Upper lobe of left lung (tissue), 6 donors: ENCODE measurements at regions not wholly inside any gene's neighbourhood (a gene's known extent, or its start where the extent isn't known, plus 50 kb on each side); places are given as distances from the start of the nearest gene placed in this dataset.

Experiments
- ATAC-seq, 2 donors: fragments of 200-7000 bp; cut with Tn5 transposase; one replicate each; pipeline ENCODE4 v1.9.1; 2022; ENCODE audit warnings: mild to moderate bottlenecking in 2 of 2, moderate library complexity in 2 of 2; ENCODE audit not compliant: low FRiP score in 2 of 2
- DNase-seq, 2 donors: peaks; one replicate each; pipeline ENCODE4 v3.0.0-alpha.2; 2019 to 2020
- H3K27ac ChIP-seq, 4 donors: fragments of 200-600 bp; sonication (generic); one replicate each; pipeline ENCODE4 v1.5.1; 2016 to 2019
- H3K27me3 ChIP-seq, 4 donors: fragments of 200-600 bp; sonication (generic); one replicate each; pipeline ENCODE4 v1.5.1; 2017 to 2019
- H3K36me3 ChIP-seq, 4 donors: fragments of 200-600 bp; sonication (generic); one replicate each; pipeline ENCODE4 v1.5.1; 2016 to 2019
- H3K4me1 ChIP-seq, 4 donors: fragments of 200-600 bp; sonication (generic); one replicate each; pipeline ENCODE4 v1.5.1; 2018 to 2019
- H3K4me3 ChIP-seq, 4 donors: fragments of 200-600 bp; sonication (generic); one replicate each; pipeline ENCODE4 v1.5.1; 2017 to 2019; ENCODE audit warnings: mild to moderate bottlenecking in 2 of 4, moderate library complexity in 1 of 4
- H3K9me3 ChIP-seq, 4 donors: fragments of 200-600 bp; sonication (generic); one replicate each; pipeline ENCODE4 v1.5.1; 2018 to 2019
- EP300 ChIP-seq, 4 donors: sonication (generic); formaldehyde crosslinking; IDR thresholded peaks; one replicate each; pipeline ENCODE4 v1.5.1; 2017; ENCODE audit warnings: antibody characterized with exemption in 4 of 4, control low read depth in 2 of 4
- POLR2A ChIP-seq, 4 donors: fragments of 450-650 bp; IDR thresholded peaks; one replicate each; pipeline ENCODE4 v1.5.1; 2016 to 2017; ENCODE audit warnings: antibody characterized with exemption in 4 of 4, mild to moderate bottlenecking in 2 of 4
- POLR2AphosphoS5 ChIP-seq, 2 donors: sonication (generic); formaldehyde crosslinking; IDR thresholded peaks; one replicate each; pipeline ENCODE4 v1.5.1; 2017; ENCODE audit warnings: antibody characterized with exemption in 2 of 2
- WGBS, 2 donors: methylation state at CpG; one replicate each; pipeline ENCODE4 v1.1.5; 2017 to 2018; 5-methylcytosine and 5-hydroxymethylcytosine counted together
- TF ChIP-seq, protein P1 (sequence below), 6 experiments: fragments of 450-650 bp in 4 of 6; fragments of 200-600 bp in 2 of 6; sonication (generic) in 2 of 6; IDR thresholded peaks; one replicate each; pipeline ENCODE4 v1.5.1; 2016 to 2019; ENCODE audit warnings: antibody characterized with exemption in 6 of 6
- donor health status: DM: no; HTN: no; CAD: no; lungs with moderate emphysema.
- donor health status: DM: no; HTN: yes; CAD: no; lungs with severe emphysema.

GRCh38 chrX:143095321-143095720 is 69.6 kb downstream of the SPANXN4 start:
- Histone ChIP-seq H3K9me3 (no peaks in the 10 kb centered on the region), H3K27ac (no peak overlapping the region), H3K36me3 (no peaks in the 10 kb centered on the region), H3K4me3 (no peak overlapping the region), H3K27me3 (no peaks in the 10 kb centered on the region), H3K4me1 (no peaks in the 10 kb centered on the region)
- 61 to 72% methylated on average over 5 of the region's 5 CpGs for WGBS, 2 donors
- ATAC-seq (no peak), DNase-seq (no peak)
- TF ChIP-seq EP300 (IDR thresholded peaks at IDR 0.05): no peak
- no peak for TF ChIP-seq POLR2AphosphoS5 (IDR thresholded peaks at IDR 0.05)
- TF ChIP-seq, protein P1, sequence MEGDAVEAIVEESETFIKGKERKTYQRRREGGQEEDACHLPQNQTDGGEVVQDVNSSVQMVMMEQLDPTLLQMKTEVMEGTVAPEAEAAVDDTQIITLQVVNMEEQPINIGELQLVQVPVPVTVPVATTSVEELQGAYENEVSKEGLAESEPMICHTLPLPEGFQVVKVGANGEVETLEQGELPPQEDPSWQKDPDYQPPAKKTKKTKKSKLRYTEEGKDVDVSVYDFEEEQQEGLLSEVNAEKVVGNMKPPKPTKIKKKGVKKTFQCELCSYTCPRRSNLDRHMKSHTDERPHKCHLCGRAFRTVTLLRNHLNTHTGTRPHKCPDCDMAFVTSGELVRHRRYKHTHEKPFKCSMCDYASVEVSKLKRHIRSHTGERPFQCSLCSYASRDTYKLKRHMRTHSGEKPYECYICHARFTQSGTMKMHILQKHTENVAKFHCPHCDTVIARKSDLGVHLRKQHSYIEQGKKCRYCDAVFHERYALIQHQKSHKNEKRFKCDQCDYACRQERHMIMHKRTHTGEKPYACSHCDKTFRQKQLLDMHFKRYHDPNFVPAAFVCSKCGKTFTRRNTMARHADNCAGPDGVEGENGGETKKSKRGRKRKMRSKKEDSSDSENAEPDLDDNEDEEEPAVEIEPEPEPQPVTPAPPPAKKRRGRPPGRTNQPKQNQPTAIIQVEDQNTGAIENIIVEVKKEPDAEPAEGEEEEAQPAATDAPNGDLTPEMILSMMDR (IDR thresholded peaks at IDR 0.05): no peak
- TF ChIP-seq POLR2A (IDR thresholded peaks at IDR 0.05): no peak

DNA sequence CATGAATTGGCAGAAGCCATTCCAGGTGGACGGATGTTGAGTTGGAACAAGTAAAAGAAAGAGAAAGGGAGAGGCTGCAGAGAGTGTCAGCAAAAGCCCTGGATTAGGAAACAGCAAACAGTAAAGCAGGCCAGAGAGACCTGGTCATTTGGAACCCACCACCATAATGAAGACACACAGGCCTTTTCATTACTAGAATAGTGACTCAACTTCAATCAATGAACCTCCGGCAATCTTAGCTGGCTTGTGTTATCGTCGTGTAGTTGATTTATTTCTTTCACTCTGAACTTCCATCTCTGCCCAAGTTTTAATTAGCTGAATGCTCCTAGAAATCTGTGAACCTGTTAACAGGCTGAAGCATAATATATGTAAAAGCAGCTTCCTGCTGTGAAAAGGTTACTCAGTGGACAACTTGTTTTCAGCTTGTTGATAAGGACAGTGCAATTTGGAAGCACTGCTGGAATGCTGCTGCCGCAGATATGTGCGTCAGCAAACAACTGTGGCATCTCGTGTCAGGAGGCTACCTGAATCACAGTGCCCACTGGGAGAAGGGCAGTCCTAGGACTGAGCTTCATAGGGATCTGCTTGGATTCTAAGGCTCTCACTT is 68.8 kb downstream of the SPANXN4 start:
- no peaks in the 10 kb centered on the region for H3K36me3 ChIP-seq
- H3K4me1 ChIP-seq: no peaks in the 10 kb centered on the region
- H3K9me3 ChIP-seq: no peaks in the 10 kb centered on the region
- no peak overlapping the region for H3K4me3 ChIP-seq
- no peak overlapping the region for H3K27ac ChIP-seq
- no peak for ATAC-seq
- 75 to 76% methylated on average over 1 to 7 of the region's 7 CpGs for WGBS, 2 donors
- H3K27me3 ChIP-seq: no peaks in the 10 kb centered on the region
- DNase-seq: no peak
- TF ChIP-seq POLR2A (IDR thresholded peaks at IDR 0.05) (no peak), POLR2AphosphoS5 (IDR thresholded peaks at IDR 0.05) (no peak), EP300 (IDR thresholded peaks at IDR 0.05) (no peak)
- TF ChIP-seq, protein P1 (IDR thresholded peaks at IDR 0.05): no peak
